Neuronal stem cell (in vitro differentiated cells): ENCODE measurements at regions not wholly inside any gene's neighbourhood (a gene's known extent, or its start where the extent isn't known, plus 50 kb on each side); places are given as distances from the start of the nearest gene placed in this dataset.

Experiments
- DNase-seq: peaks from one replicate; pipeline ENCODE4 v3.0.0-alpha.2; 2013; ENCODE audit warnings: low spot score
- H2AFZ ChIP-seq: one replicate; pipeline ENCODE4 v1.6.1; 2013; ENCODE audit warnings: mild to moderate bottlenecking, low read length, inconsistent platforms
- H2AK5ac ChIP-seq: 2 replicates; pipeline ENCODE4 v1.6.1; 2013; ENCODE audit warnings: low read depth, mild to moderate bottlenecking, inconsistent platforms, low read length, moderate library complexity, mixed read lengths
- H2BK120ac ChIP-seq: 2 replicates; pipeline ENCODE4 v1.6.1; 2013; ENCODE audit warnings: low read depth, mild to moderate bottlenecking, inconsistent platforms, low read length, moderate library complexity, mixed read lengths
- H2BK12ac ChIP-seq: one replicate; pipeline ENCODE4 v1.6.1; 2013; ENCODE audit warnings: low read length, inconsistent platforms
- H2BK15ac ChIP-seq: 2 replicates; pipeline ENCODE4 v1.6.1; 2013; ENCODE audit warnings: mild to moderate bottlenecking, low read length, inconsistent platforms, mixed read lengths
- H2BK5ac ChIP-seq: one replicate; pipeline ENCODE4 v1.6.1; 2013; ENCODE audit warnings: inconsistent platforms, mild to moderate bottlenecking, low read length, moderate library complexity
- H3K14ac ChIP-seq: one replicate; pipeline ENCODE4 v1.6.1; 2013; ENCODE audit warnings: low read length, inconsistent platforms
- H3K18ac ChIP-seq: 2 replicates; pipeline ENCODE4 v1.6.1; 2013; ENCODE audit warnings: low read length, inconsistent platforms
- H3K23ac ChIP-seq: 2 replicates; pipeline ENCODE4 v1.6.1; 2013; ENCODE audit warnings: low read depth, mild to moderate bottlenecking, mixed read lengths, low read length, inconsistent platforms; ENCODE audit not compliant: poor library complexity
- H3K27ac ChIP-seq: replicated peaks from 3 replicates; pipeline ENCODE4 v1.5.1; 2013; ENCODE audit warnings: low read length, inconsistent platforms
- H3K27me3 ChIP-seq, 3 experiments: 2 replicates each; pipeline ENCODE4 v1.6.1; 2013; ENCODE audit warnings: low read length in 3 of 3, mild to moderate bottlenecking in 2 of 3, inconsistent platforms in 1 of 3, low read depth in 1 of 3, mixed read lengths in 1 of 3, moderate library complexity in 1 of 3; ENCODE audit not compliant: control insufficient read depth in 3 of 3, insufficient read depth in 3 of 3
- H3K36me3 ChIP-seq, 2 donors: replicated peaks in 1 of 2; 2 replicates each; pipeline ENCODE4 v1.6.1; 2013; ENCODE audit warnings: low read length in 2 of 2; ENCODE audit not compliant: control insufficient read depth in 2 of 2, insufficient read depth in 2 of 2
- H3K4ac ChIP-seq: 2 replicates; pipeline ENCODE4 v1.6.1; 2013; ENCODE audit warnings: inconsistent platforms, mild to moderate bottlenecking, low read length, moderate library complexity
- H3K4me1 ChIP-seq, 2 donors: 1 replicate in 1 of 2; 2 replicates in 1 of 2; pipeline ENCODE4 v1.6.1; 2013; ENCODE audit warnings: low read length in 2 of 2, low read depth in 1 of 2; ENCODE audit not compliant: control insufficient read depth in 2 of 2, insufficient read depth in 1 of 2
- H3K4me2 ChIP-seq: one replicate; pipeline ENCODE4 v1.6.1; 2013; ENCODE audit warnings: mild to moderate bottlenecking, low read length, inconsistent platforms; ENCODE audit not compliant: insufficient read depth, poor library complexity, severe bottlenecking
- H3K4me3 ChIP-seq, 2 donors: 2 replicates each; pipeline ENCODE4 v1.5.1; 2013; ENCODE audit warnings: low read length in 2 of 2, mild to moderate bottlenecking in 2 of 2, inconsistent platforms in 1 of 2, moderate library complexity in 1 of 2
- H3K79me1 ChIP-seq: one replicate; pipeline ENCODE4 v1.6.1; 2013; ENCODE audit warnings: low read depth, mild to moderate bottlenecking, inconsistent platforms, low read length, moderate library complexity
- H3K9ac ChIP-seq: one replicate; pipeline ENCODE4 v1.6.1; 2013; ENCODE audit warnings: mild to moderate bottlenecking, low read depth, low read length, inconsistent platforms; ENCODE audit not compliant: poor library complexity
- H3K9me3 ChIP-seq, 2 donors: replicated peaks in 1 of 2; 2 replicates each; pipeline versions ENCODE3 to v1.6.1; 2013; ENCODE audit warnings: low read length in 2 of 2, mild to moderate bottlenecking in 2 of 2, inconsistent platforms in 1 of 2, low read depth in 1 of 2, mixed read lengths in 1 of 2, moderate library complexity in 1 of 2; ENCODE audit not compliant: control insufficient read depth in 2 of 2, insufficient read depth in 1 of 2
- H4K8ac ChIP-seq: one replicate; pipeline ENCODE4 v1.6.1; 2013; ENCODE audit warnings: low read depth, mild to moderate bottlenecking, inconsistent platforms, low read length, moderate library complexity
- H4K91ac ChIP-seq: one replicate; pipeline ENCODE4 v1.6.1; 2013; ENCODE audit warnings: low read length, low read depth, mild to moderate bottlenecking, inconsistent platforms; ENCODE audit not compliant: poor library complexity
- WGBS, 2 donors: extraction: QIAGEN DNeasy Blood & Tissue Kit; methylation state at CpG; one replicate each; pipeline ENCODE4 v1.1.7; 2013; ENCODE audit warnings: missing lambda C conversion rate in 2 of 2, mixed read lengths in 1 of 2; ENCODE audit not compliant: insufficient read length in 2 of 2, insufficient replicate concordance in 1 of 2; ENCODE audit errors: extremely low coverage in 2 of 2; 5-methylcytosine and 5-hydroxymethylcytosine counted together

DNA sequence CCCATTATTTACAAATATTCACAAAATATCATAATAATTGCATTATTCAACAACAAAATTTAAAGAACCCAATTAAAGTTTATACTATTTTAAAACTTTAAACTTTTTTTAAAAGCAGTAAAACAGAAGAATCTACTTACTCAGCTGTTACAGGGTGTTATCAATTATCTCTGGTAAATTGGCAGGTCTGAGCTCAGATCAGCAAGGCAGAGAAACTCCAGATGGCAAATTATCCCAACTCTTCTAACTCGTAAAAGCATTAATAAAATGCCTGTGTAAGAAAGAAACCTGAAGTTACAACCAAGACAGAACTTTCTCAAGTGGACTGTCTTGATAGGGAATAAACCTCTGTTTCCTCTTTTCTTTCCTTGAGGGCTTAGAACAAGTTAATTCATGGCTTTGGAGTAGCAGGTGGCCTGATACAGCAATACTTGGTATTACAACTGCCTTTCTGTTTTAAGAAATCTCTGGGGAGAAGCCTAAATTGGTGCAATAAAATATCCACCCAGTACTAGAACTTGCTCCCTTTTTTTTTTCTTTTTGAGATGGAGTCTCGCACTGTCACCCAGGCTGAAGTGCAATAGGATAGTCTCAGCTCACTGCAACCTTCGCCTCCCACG lies 275.3 kb upstream of the MKLN1 start:
- no peaks in the 10 kb centered on the region for H3K79me1 ChIP-seq
- H3K27me3 ChIP-seq = no peaks in the 10 kb centered on the region
- no peak overlapping the region for H2BK120ac ChIP-seq
- no peak overlapping the region for H3K14ac ChIP-seq
- H3K4me3 ChIP-seq = no peak overlapping the region
- no peak overlapping the region for H3K4ac ChIP-seq
- H3K4me2 ChIP-seq = no peak overlapping the region
- H2AFZ ChIP-seq = no peak overlapping the region
- H3K9me3 ChIP-seq = no peaks in the 10 kb centered on the region
- no peak overlapping the region for H4K91ac ChIP-seq
- H3K18ac ChIP-seq = no peak overlapping the region
- no peak for DNase-seq
- H4K8ac ChIP-seq = no peak overlapping the region
- H2BK15ac ChIP-seq = no peak overlapping the region
- H2AK5ac ChIP-seq = no peak overlapping the region
- no CpG with 5 or more reads among the region's 4 CpGs for WGBS, 2 donors
- peaks cover 0 to 7% of the 10 kb centered on the region in 2 donors for H3K4me1 ChIP-seq
- H3K23ac ChIP-seq = no peak overlapping the region
- H3K27ac ChIP-seq = no peak overlapping the region
- no peak overlapping the region for H2BK5ac ChIP-seq
- H2BK12ac ChIP-seq = no peak overlapping the region
- H3K36me3 ChIP-seq = no peaks in the 10 kb centered on the region
- H3K9ac ChIP-seq = no peak overlapping the region

DNA sequence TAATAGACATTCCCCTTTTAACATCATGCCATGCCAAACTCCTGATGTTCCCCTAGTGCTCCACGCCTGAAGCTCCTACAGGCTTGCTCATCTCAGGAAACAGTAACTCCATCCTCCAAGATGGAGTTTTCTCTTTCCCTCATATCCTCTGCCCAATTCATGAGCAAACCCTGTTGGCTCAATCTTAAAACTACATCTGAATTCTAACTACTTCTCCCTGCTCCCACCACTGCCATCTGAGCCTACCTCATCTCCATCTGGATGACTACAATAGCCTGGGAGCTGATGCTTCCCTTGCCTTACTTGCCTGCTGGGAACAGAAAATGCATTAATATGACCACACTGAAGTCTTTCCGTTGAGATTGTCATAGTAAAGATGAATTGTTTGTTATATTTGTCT lies 271.7 kb upstream of the MKLN1 start:
- H2BK120ac ChIP-seq = no peak overlapping the region
- no peak overlapping the region for H3K23ac ChIP-seq
- no peak overlapping the region for H3K4me3 ChIP-seq
- H3K18ac ChIP-seq = no peak overlapping the region
- no peak overlapping the region for H3K4ac ChIP-seq
- H2BK12ac ChIP-seq = no peak overlapping the region
- H3K27me3 ChIP-seq = no peaks in the 10 kb centered on the region
- H3K79me1 ChIP-seq = no peaks in the 10 kb centered on the region
- H3K9ac ChIP-seq = no peak overlapping the region
- H4K8ac ChIP-seq = no peak overlapping the region
- H2AK5ac ChIP-seq = no peak overlapping the region
- H3K27ac ChIP-seq = no peak overlapping the region
- no peak overlapping the region for H2AFZ ChIP-seq
- peaks cover 0 to 5% of the 10 kb centered on the region in 2 donors for H3K9me3 ChIP-seq
- DNase-seq = no peak
- no peaks in the 10 kb centered on the region for H3K4me1 ChIP-seq
- H2BK5ac ChIP-seq = no peak overlapping the region
- H3K14ac ChIP-seq = no peak overlapping the region
- no CpG with 5 or more reads among the region's 2 CpGs for WGBS, 2 donors
- H3K4me2 ChIP-seq = no peak overlapping the region
- H2BK15ac ChIP-seq = no peak overlapping the region
- H3K36me3 ChIP-seq = no peaks in the 10 kb centered on the region
- no peak overlapping the region for H4K91ac ChIP-seq

DNA sequence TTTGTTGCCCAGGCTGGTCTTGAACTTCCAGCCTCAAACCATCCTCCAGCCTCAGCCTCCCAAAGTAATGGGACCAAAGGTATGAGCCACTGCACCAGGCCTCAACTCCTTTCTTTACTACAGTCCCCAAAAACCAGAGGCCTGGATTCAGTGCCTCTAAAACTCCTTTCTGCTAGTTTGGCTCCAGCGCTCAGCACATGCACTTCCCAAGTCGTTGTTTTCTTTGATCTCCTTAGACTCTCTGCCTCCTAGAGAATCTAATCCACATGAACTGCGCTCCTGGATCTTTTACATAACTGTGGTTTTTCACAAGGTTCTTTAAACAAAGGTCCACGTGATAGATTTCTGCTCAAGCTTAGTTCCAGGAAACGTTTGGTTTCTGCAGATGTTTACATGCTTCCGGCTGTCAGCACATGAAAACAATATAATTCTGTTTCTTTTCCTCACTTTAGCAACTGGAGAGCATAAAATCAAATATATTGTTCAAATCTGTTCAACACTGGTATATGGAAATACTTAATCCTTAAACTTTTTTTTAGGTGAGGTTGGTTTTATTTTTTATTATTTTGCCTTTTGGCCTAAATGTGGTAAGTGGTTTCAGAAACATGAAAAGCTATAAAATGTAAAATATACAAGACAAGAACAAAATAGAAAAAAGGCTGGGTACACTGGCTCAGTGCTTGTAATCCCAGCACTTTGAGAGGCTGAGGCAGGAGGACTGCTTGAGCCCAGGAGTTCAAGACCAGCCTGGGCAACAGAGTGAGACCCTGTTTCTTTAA lies 270.5 kb upstream of the MKLN1 start:
- Histone ChIP-seq H3K4ac (no peak overlapping the region), H3K9me3 (peaks cover 0 to 5% of the 10 kb centered on the region in 2 donors), H3K4me2 (no peak overlapping the region), H2BK12ac (no peak overlapping the region), H3K23ac (no peak overlapping the region), H2BK120ac (no peak overlapping the region), H3K14ac (no peak overlapping the region), H3K4me3 (no peak overlapping the region), H3K27ac (no peak overlapping the region), H2BK5ac (no peak overlapping the region), H3K36me3 (no peaks in the 10 kb centered on the region), H4K91ac (no peak overlapping the region), H2BK15ac (no peak overlapping the region), H3K79me1 (no peaks in the 10 kb centered on the region), H4K8ac (no peak overlapping the region), H3K27me3 (no peaks in the 10 kb centered on the region), H3K9ac (no peak overlapping the region), H3K18ac (no peak overlapping the region), H2AFZ (no peak overlapping the region), H3K4me1 (no peaks in the 10 kb centered on the region), H2AK5ac (no peak overlapping the region)
- DNase-seq = no peak
- no CpG with 5 or more reads among the region's 6 CpGs for WGBS, 2 donors

DNA sequence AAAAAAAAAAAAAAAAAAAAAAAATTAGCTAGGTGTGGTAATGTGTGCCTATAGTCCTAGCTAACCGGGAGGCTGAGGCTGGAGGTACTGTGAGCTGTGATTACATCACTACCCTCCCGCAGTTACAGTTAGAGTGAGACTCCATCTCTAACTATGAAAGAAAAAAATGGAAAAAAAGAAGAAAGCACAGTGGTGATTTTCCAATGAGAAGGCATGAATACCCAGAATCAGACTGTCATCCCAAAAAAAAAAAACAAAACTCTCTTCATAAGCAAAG lies 269.9 kb upstream of the MKLN1 start:
- no peak overlapping the region for H3K27ac ChIP-seq
- no peak overlapping the region for H2BK120ac ChIP-seq
- no peak overlapping the region for H2AK5ac ChIP-seq
- no peak overlapping the region for H3K18ac ChIP-seq
- no CpG with 5 or more reads among the region's 2 CpGs for WGBS, 2 donors
- no peak overlapping the region for H3K4me3 ChIP-seq
- no peaks in the 10 kb centered on the region for H3K36me3 ChIP-seq
- no peak overlapping the region for H3K4me2 ChIP-seq
- no peak overlapping the region for H3K14ac ChIP-seq
- H2BK12ac ChIP-seq = no peak overlapping the region
- no peak overlapping the region for H2BK15ac ChIP-seq
- H2AFZ ChIP-seq = no peak overlapping the region
- no peak overlapping the region for H2BK5ac ChIP-seq
- H3K27me3 ChIP-seq = no peaks in the 10 kb centered on the region
- no peak overlapping the region for H3K4ac ChIP-seq
- no peak overlapping the region for H4K8ac ChIP-seq
- H3K23ac ChIP-seq = no peak overlapping the region
- H4K91ac ChIP-seq = no peak overlapping the region
- H3K4me1 ChIP-seq = no peaks in the 10 kb centered on the region
- no peak overlapping the region for H3K9ac ChIP-seq
- no peak for DNase-seq
- H3K9me3 ChIP-seq = peaks cover 0 to 5% of the 10 kb centered on the region in 2 donors
- no peaks in the 10 kb centered on the region for H3K79me1 ChIP-seq
